Suprapubic skin (tissue), 4 donors: ENCODE measurements at regions not wholly inside any gene's neighbourhood (a gene's known extent, or its start where the extent isn't known, plus 50 kb on each side); places are given as distances from the start of the nearest gene placed in this dataset.

ENCODE experiments used
- CTCF ChIP-seq, 2 donors: fragments of 200-600 bp in 1 of 2; fragments of 450-650 bp in 1 of 2; sonication (generic) in 1 of 2; IDR thresholded peaks; one replicate each; pipeline ENCODE4 v1.5.1; 2016 to 2019; ENCODE audit warnings: antibody characterized with exemption in 2 of 2, mild to moderate bottlenecking in 1 of 2, moderate library complexity in 1 of 2
- EP300 ChIP-seq: sonication (generic); formaldehyde crosslinking; IDR thresholded peaks from one replicate; pipeline ENCODE4 v1.6.1; 2017; ENCODE audit warnings: antibody characterized with exemption
- POLR2A ChIP-seq, 2 donors: fragments of 450-650 bp; IDR thresholded peaks; one replicate each; pipeline ENCODE4 v1.6.1; 2017; ENCODE audit warnings: antibody characterized with exemption in 2 of 2, mild to moderate bottlenecking in 2 of 2, moderate library complexity in 2 of 2
- POLR2AphosphoS5 ChIP-seq, 3 donors: sonication (generic); formaldehyde crosslinking; IDR thresholded peaks; one replicate each; pipeline ENCODE4 v1.6.1; 2017; ENCODE audit warnings: antibody characterized with exemption in 3 of 3

GRCh38 chr6:28767691-28768090 lies 156.1 kb downstream of the TRIM27 start:
- TF ChIP-seq CTCF (IDR thresholded peaks at IDR 0.05) = no peak
- no peak for TF ChIP-seq POLR2A (IDR thresholded peaks at IDR 0.05)
- no peak for TF ChIP-seq POLR2AphosphoS5 (IDR thresholded peaks at IDR 0.05)
- no peak for TF ChIP-seq EP300
